GM12878 (cell line): ENCODE measurements at regions not wholly inside any gene's neighbourhood (a gene's known extent, or its start where the extent isn't known, plus 50 kb on each side); places are given as distances from the start of the nearest gene placed in this dataset.

Source experiments
- CTCF ChIP-seq, 3 experiments: IDR thresholded peaks in 2 of 3; conservative IDR thresholded peaks in 1 of 3; 2 replicates each; pipeline ENCODE4 v1.5.1; 2011; ENCODE audit warnings: low read depth in 3 of 3, low read length in 3 of 3, mild to moderate bottlenecking in 3 of 3, control low read depth in 2 of 3, moderate library complexity in 2 of 3, inconsistent platforms in 1 of 3, mixed read lengths in 1 of 3; ENCODE audit not compliant: control insufficient read depth in 2 of 3, insufficient read depth in 1 of 3; ENCODE audit errors: extremely low read depth in 1 of 3
- ESRRA ChIP-seq: IDR thresholded peaks from 2 replicates; pipeline ENCODE4 v1.6.1; 2012; ENCODE audit warnings: mild to moderate bottlenecking, low read length, improper control_type of control experiment
- NFYA ChIP-seq: IDR thresholded peaks from 2 replicates; pipeline ENCODE4 v1.6.1; 2011; ENCODE audit warnings: low read depth, mild to moderate bottlenecking, low read length, improper control_type of control experiment, borderline replicate concordance
- PKNOX1 ChIP-seq: fragments of 450-650 bp; IDR thresholded peaks from 2 replicates; pipeline ENCODE4 v1.6.1; 2016; ENCODE audit warnings: mild to moderate bottlenecking
- POLR2A ChIP-seq: IDR thresholded peaks from 2 replicates; pipeline ENCODE4 v1.6.1; 2011; ENCODE audit warnings: low read depth, mild to moderate bottlenecking, low read length
- TCF12 ChIP-seq: IDR thresholded peaks from 2 replicates; pipeline ENCODE4 v1.6.1; 2011; ENCODE audit warnings: low read depth, mild to moderate bottlenecking, low read length
- TF ChIP-seq, protein P1 (sequence below): IDR thresholded peaks from 2 replicates; pipeline ENCODE4 v1.6.1; 2012; ENCODE audit warnings: mild to moderate bottlenecking, low read depth, low read length
- TF ChIP-seq, protein P2 (sequence below): fragments of 450-650 bp; IDR thresholded peaks from 2 replicates; pipeline ENCODE4 v1.6.1; 2017; ENCODE audit warnings: mild to moderate bottlenecking

- no peak for TF ChIP-seq NFYA
- TF ChIP-seq PKNOX1 = no peak
- TF ChIP-seq TCF12 = no peak
- TF ChIP-seq POLR2A = no peak
- no peak for TF ChIP-seq ESRRA
- TF ChIP-seq, protein P1, sequence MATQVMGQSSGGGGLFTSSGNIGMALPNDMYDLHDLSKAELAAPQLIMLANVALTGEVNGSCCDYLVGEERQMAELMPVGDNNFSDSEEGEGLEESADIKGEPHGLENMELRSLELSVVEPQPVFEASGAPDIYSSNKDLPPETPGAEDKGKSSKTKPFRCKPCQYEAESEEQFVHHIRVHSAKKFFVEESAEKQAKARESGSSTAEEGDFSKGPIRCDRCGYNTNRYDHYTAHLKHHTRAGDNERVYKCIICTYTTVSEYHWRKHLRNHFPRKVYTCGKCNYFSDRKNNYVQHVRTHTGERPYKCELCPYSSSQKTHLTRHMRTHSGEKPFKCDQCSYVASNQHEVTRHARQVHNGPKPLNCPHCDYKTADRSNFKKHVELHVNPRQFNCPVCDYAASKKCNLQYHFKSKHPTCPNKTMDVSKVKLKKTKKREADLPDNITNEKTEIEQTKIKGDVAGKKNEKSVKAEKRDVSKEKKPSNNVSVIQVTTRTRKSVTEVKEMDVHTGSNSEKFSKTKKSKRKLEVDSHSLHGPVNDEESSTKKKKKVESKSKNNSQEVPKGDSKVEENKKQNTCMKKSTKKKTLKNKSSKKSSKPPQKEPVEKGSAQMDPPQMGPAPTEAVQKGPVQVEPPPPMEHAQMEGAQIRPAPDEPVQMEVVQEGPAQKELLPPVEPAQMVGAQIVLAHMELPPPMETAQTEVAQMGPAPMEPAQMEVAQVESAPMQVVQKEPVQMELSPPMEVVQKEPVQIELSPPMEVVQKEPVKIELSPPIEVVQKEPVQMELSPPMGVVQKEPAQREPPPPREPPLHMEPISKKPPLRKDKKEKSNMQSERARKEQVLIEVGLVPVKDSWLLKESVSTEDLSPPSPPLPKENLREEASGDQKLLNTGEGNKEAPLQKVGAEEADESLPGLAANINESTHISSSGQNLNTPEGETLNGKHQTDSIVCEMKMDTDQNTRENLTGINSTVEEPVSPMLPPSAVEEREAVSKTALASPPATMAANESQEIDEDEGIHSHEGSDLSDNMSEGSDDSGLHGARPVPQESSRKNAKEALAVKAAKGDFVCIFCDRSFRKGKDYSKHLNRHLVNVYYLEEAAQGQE = no peak
- TF ChIP-seq, protein P2, sequence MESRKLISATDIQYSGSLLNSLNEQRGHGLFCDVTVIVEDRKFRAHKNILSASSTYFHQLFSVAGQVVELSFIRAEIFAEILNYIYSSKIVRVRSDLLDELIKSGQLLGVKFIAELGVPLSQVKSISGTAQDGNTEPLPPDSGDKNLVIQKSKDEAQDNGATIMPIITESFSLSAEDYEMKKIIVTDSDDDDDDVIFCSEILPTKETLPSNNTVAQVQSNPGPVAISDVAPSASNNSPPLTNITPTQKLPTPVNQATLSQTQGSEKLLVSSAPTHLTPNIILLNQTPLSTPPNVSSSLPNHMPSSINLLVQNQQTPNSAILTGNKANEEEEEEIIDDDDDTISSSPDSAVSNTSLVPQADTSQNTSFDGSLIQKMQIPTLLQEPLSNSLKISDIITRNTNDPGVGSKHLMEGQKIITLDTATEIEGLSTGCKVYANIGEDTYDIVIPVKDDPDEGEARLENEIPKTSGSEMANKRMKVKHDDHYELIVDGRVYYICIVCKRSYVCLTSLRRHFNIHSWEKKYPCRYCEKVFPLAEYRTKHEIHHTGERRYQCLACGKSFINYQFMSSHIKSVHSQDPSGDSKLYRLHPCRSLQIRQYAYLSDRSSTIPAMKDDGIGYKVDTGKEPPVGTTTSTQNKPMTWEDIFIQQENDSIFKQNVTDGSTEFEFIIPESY = no peak
- TF ChIP-seq CTCF (IDR thresholded peaks at IDR 0.05 in 2 of 3, conservative IDR thresholded peaks at IDR 0.05 in 1 of 3; ENCODE audit: control insufficient read depth in 2 of 3, extremely low read depth in 1 of 3, insufficient read depth in 1 of 3, low read depth in 3 of 3, low read length in 3 of 3) = no peak
Observed at GRCh38 chr7:81416659-81417058, 353.2 kb downstream of the HGF start.
